GM04503 (cell line): ENCODE measurements at regions not wholly inside any gene's neighbourhood (a gene's known extent, or its start where the extent isn't known, plus 50 kb on each side); places are given as distances from the start of the nearest gene placed in this dataset.
A peak's percentile ranks its signal among the peaks of the same experiment; 100 is the strongest.
"Not testable (repeated sequence)": the region's sequence is repeated elsewhere in the genome, so short reads cannot be mapped to it uniquely, and the experiment has no call there.

Source experiments
- DNase-seq: peaks from one replicate; pipeline ENCODE4 v3.0.0-alpha.2; 2012; ENCODE audit warnings: low read depth

DNA sequence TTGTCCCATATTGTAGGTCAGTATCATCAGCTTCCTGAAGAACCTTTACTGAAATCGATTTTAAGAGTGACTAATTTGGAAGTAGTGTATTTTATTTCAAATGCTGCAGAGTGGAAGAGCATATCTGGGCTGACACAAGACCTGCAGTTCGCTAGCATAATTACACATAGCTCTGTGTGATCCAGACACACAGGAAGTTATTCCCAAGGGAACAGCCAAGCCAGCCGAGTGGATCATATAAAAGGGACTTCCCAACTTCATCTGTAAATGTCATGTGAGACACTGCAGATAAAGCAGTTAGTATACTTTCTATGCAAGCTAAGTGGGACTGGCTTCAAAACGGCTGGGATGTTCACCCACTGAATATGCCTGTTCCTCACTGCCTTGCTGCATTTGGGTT, 760.4 kb downstream of the SLITRK1 start:
- DNase-seq, result no peak

GRCh38 chr13:83117046-83117445, 765.2 kb downstream of the SLITRK1 start:
- DNase-seq, result no peak

DNA sequence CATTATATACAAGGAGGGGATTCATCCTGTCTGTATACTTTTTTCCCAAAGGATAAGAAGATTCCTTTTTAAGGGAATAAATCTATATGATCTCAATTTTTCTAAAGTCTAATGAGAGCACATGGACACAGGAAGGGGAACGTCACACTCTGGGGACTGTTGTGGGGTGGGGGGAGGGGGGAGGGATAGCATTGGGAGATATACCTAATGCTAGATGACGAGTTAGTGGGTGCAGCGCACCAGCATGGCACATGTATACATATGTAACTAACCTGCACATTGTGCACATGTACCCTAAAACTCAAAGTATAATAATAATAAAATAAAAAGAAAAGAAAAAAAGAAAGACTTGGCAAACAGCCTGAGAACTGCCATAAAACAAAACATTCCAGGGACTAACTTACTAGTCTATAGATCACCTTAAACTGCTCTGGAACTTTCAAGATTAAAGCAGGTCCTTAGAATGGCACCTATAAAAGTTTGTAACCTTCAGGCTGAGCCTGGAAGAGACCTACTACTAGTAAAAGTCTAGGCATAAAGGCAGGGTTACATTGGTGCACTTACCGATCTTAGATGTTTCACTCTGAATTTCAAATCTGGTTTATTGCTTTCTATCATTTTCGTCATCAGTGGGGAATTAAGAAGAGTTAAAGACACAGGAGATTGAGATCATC, 780.6 kb downstream of the SLITRK1 start:
- DNase-seq, result not testable (repeated sequence)

- DNase-seq, result no peak
These were observed 782.0 kb downstream of the SLITRK1 start for GRCh38 chr13:83100237-83100636.

DNA sequence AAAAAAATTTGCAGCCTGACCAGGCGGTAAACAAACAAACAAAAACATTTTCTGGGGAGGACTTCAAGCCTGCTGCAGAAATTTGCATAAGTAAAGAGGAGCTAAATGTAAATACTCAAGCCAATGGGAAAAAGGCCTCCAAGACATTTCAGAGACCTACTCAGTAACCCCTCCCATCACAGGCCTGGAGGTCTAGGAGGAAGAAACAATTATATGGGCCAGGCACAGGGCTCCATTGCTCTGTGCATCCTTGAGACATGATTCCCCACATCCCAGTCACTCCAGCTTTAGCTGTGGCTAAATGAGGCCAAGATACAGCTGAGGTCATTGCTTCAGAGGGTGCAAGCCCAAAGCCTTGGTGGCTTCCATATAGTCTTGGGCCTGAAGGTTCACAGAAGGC, 793.4 kb downstream of the SLITRK1 start:
- DNase-seq, result no peak

DNA sequence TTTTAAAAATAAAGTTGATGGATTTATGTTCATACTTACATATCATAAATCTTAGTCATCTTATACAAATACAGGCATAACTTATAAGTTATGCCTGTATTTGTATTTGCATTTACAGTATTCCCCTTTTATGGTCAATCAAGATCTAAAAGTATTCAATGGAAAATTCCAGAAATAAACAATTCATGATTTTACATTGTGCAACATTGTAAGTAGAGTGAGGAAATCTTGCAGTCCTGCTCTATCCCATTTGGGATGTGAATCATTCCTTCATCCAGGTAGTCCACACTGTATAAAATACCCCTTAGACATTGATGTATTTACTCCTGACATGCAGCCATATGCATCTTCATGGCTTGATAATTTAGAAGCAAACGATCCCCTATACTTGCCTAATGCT, 795.3 kb downstream of the SLITRK1 start:
- no peak for DNase-seq

GRCh38 chr13:83086088-83086487, 796.2 kb downstream of the SLITRK1 start:
- no peak for DNase-seq

GRCh38 chr13:83085186-83085900, 796.9 kb downstream of the SLITRK1 start:
- DNase-seq, result no peak

GRCh38 chr13:83077499-83077898, 804.8 kb downstream of the SLITRK1 start:
- DNase-seq, result no peak

DNA sequence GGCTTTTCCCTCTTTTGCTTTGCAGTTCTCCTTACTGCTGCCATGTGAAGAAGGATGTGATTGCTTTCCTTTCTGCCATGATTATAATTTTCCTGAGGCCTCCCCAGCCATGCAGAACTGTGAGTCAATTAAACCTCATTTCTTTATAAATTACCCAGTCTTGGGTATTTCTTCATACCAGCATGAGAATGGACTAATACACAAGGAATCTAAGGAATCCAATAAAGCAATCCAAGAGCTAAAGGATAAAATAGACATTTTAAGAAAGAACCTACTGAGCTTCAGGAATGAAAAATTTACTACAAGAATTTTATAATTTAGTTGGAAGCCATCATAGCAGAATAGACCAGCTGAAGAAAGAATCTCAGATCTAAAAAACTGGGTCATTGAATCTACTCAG, 808.3 kb downstream of the SLITRK1 start:
- DNase-seq, result not testable (repeated sequence)

GRCh38 chr13:83065108-83065507, 817.2 kb downstream of the SLITRK1 start:
- peak; percentile 71 for DNase-seq

DNA sequence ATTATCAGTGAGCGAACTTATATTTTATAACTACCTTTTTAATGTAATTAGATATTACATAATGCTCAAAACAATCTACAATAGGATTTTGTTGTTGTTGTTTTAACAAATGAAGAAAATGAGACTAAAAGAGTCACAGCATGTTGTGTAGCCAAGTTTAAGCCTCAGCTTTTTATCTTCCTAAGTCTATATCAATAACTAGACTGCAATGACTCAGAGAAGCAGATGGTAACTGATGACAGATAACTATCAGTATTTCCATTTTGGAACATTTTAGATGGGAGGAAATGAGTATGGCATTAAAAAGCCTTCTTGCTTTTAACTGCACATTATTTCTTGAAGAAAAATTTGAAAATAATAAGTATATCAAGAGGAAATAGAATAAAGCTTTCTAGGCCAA, 825.2 kb downstream of the SLITRK1 start:
- DNase-seq, result no peak

DNA sequence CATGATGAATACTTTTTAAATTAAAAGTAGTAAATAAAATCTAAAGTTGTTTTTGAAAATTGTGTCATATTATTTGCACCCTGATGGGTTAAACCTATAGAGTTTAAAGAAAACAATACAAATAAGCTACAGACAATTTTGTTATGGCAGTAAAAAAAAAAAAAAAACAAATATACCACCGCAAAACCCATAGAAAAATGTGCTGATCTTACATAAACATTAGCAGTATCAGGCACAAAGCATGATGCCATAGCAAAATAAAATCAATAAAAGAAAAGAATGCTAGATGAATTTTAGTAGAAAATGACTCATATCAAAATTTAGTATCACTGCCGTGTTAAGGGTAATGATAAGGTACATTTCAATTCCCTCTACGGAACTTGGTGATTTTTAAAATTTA, 826.0 kb downstream of the SLITRK1 start:
- DNase-seq, result no peak

- no peak for DNase-seq
These were observed 833.9 kb downstream of the SLITRK1 start for GRCh38 chr13:83048419-83048818.

DNA sequence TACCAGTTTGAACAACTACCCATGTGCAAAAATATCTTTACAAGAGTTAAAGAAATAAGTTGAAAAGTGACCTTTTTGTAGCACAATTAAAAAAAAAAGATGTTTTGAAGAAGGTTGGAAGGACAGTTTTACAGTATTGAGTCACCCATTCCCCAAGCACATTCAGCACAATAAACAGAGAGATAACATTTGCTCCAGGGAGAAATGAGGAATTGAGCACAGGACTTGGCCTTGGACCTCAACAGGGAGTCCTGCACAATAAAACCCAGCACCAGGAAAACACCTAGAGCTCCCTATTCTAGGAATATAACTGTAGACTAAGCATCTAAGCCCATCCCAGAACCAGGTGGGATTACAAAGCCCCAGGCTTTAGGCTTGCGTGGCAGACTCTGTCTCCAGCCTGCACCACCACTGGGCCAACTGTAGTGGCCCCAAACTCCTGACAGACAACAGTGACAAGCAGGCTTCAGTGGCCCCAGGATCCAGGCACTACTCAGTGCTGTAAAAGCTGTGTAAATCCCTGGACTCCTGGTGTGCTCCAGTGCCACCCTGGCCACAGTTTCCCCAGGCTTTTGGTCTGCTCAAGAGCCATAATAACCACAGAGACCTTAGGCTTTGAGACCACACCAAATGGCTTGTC, 857.2 kb downstream of the SLITRK1 start:
- no peak for DNase-seq

DNA sequence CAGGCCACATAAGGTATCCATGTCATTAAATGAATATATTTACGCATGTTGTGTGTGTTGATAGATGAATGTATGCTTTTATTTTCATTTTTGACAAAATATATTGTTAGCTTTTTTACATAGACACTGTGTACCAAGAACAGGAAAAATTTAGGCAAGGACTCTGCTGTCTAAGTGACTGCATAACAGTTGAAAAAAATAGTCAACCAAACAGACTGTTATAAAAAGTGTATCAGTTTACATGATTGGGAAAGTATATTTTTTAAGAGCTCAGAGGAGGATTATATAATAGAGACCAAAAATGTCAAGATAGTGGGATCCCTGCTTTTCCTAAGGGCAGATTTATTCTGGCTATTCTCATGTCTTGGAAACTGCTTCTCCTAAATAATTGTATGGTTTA, 858.0 kb downstream of the SLITRK1 start:
- DNase-seq, result no peak

GRCh38 chr13:83019986-83020385, 862.3 kb downstream of the SLITRK1 start:
- DNase-seq, result no peak

GRCh38 chr13:83009987-83010386, 872.3 kb downstream of the SLITRK1 start:
- DNase-seq, result no peak

GRCh38 chr13:83008212-83008929, 873.9 kb downstream of the SLITRK1 start:
- no peak for DNase-seq

- DNase-seq, result no peak
These were observed 875.0 kb downstream of the SLITRK1 start for GRCh38 chr13:83007226-83007625.

DNA sequence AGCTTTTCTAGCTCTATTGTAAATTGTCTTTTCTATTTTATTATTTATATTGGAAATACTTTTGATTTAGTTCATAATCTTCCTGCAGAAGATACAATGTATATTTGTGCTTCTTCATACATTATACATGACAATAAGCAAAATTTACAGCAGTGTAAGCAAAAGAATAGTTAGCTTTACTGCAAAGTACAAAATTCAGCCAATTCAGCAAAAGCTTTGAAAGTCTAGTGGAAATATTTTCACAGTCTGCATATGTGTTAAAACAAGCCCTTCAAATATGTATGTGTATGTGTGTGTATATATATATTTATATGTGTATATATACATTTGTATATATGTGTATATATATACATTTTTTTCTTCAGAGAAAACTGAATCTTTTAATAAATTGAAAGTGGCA, 879.1 kb downstream of the SLITRK1 start:
- no peak for DNase-seq

- no peak for DNase-seq
These were observed 888.9 kb downstream of the SLITRK1 start for GRCh38 chr13:82993417-82993816.

DNA sequence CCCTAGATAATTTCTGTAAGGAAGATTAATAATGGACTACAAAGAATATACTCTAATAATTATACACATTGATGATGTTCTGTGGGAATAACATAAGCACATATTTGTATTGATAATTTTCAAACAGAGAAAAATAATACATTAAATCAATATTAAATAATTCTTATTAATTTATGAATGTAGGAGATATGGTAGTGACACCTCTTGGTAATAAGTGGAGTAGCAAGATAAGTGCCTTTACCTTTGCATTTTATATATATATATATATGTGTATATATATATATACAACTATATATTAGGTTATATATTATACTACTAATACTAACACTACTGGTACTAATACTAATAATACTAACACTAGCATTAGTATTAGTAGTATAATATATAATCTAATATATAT, 905.8 kb downstream of the SLITRK1 start:
- no peak for DNase-seq
